HEK293T (cell line): ENCODE measurements at regions not wholly inside any gene's neighbourhood (a gene's known extent, or its start where the extent isn't known, plus 50 kb on each side); places are given as distances from the start of the nearest gene placed in this dataset.

ENCODE experiments used
- ARNT ChIP-seq: fragments of 450-650 bp; IDR thresholded peaks from 2 replicates; pipeline ENCODE4 v1.6.1; 2017; ENCODE audit warnings: mild to moderate bottlenecking
- CTBP1 ChIP-seq: fragments of 450-650 bp; IDR thresholded peaks from 2 replicates; pipeline ENCODE4 v1.6.1; 2016; ENCODE audit warnings: borderline replicate concordance
- FOXA1 ChIP-seq: fragments of 450-650 bp; IDR thresholded peaks from 2 replicates; pipeline ENCODE4 v1.6.1; 2016; ENCODE audit warnings: mild to moderate bottlenecking
- FOXM1 ChIP-seq: fragments of 450-650 bp; IDR thresholded peaks from 2 replicates; pipeline ENCODE4 v1.6.1; 2017; ENCODE audit warnings: mild to moderate bottlenecking, borderline replicate concordance
- L3MBTL2 ChIP-seq: fragments of 450-650 bp; conservative IDR thresholded peaks from 2 replicates; pipeline ENCODE4 v1.6.1; 2016; ENCODE audit warnings: mild to moderate bottlenecking
- LEF1 ChIP-seq: fragments of 450-650 bp; IDR thresholded peaks from 2 replicates; pipeline ENCODE4 v1.6.1; 2017; ENCODE audit warnings: mild to moderate bottlenecking, borderline replicate concordance
- NFRKB ChIP-seq: fragments of 450-650 bp; IDR thresholded peaks from 2 replicates; pipeline ENCODE4 v1.6.1; 2016; ENCODE audit warnings: mild to moderate bottlenecking, moderate library complexity
- SUZ12 ChIP-seq: fragments of 450-650 bp; IDR thresholded peaks from 2 replicates; pipeline ENCODE4 v1.6.1; 2016; ENCODE audit warnings: mild to moderate bottlenecking
- TARDBP ChIP-seq: fragments of 450-650 bp; IDR thresholded peaks from 2 replicates; pipeline ENCODE4 v1.6.1; 2016
- ZNF384 ChIP-seq: fragments of 450-650 bp; IDR thresholded peaks from 2 replicates; pipeline ENCODE4 v1.6.1; 2016

DNA sequence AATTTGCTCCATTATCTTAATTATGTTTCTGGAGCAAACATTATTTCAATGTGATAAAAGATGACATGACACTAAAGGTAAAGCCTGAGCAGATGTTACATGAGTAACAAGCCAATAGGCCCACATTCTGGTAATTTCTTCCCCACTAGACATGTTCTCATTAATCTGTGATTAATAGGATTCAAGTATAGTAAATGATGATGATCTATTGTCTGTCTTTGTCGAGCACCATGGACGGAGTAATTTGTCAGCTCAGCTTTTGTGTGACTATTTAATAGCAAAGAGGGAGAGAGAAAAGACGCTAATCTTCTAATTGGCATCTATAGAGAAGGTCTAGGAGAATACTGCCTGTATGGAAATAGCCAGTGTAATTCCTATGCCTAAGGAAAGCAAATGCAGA is 62.2 kb upstream of the INSM2 start:
- TF ChIP-seq FOXM1 (no peak), TARDBP (no peak), SUZ12 (no peak), NFRKB (no peak), L3MBTL2 (no peak), FOXA1 (no peak), CTBP1 (no peak), ARNT (no peak), ZNF384 (no peak), LEF1 (no peak)
